Endothelial cell of umbilical vein (primary cell): ENCODE measurements at regions not wholly inside any gene's neighbourhood (a gene's known extent, or its start where the extent isn't known, plus 50 kb on each side); places are given as distances from the start of the nearest gene placed in this dataset.

Experiments used
- BruUV-seq: library from RNA; stranded (reverse); fragments of 400-500 nt; replicated peaks from 2 replicates; lab custom pipeline; 2021; lab: Mats Ljungman, UMichigan
- CTCF ChIA-PET: fragments of 300-600, 350-600 bp; sonication (Branson Sonifier 250); formaldehyde crosslinking; loops from one replicate; lab custom pipeline; 2021; ENCODE audit warnings: antibody characterized with exemption, inconsistent platforms; lab: Charles Lee
- POLR2A ChIA-PET: fragments of 300-600, 350-600 bp; sonication (Branson Sonifier 250); formaldehyde crosslinking; loops from one replicate; lab custom pipeline; 2021; ENCODE audit warnings: antibody characterized with exemption, inconsistent platforms; lab: Charles Lee
- DNase-seq: peaks from one replicate; pipeline ENCODE4 v3.0.0-alpha.2; 2011; ENCODE audit warnings: low read depth, low spot score
- FAIRE-seq: peaks from 2 replicates; lab custom pipeline; 2011; peaks lifted over from hg19 to GRCh38; lab: Jason Lieb, UNC
- H2AFZ ChIP-seq: 2 replicates; pipeline ENCODE4 v1.6.0; 2012; ENCODE audit warnings: low read depth, low read length, control low read depth, inconsistent platforms
- H3K27ac ChIP-seq: 2 replicates; pipeline ENCODE4 v1.5.1; 2011; ENCODE audit warnings: low read depth, mild to moderate bottlenecking, control low read depth, low read length, moderate library complexity; ENCODE audit not compliant: insufficient read depth
- H3K27me3 ChIP-seq, 2 experiments: 2 replicates each; pipeline versions ENCODE4 v1.6.0 to v1.6.1; 2011; ENCODE audit warnings: low read length in 2 of 2, mixed read lengths in 1 of 2; ENCODE audit not compliant: control insufficient read depth in 2 of 2, insufficient read depth in 2 of 2
- H3K36me3 ChIP-seq, 2 experiments: 2 replicates in 1 of 2; 3 replicates in 1 of 2; pipeline ENCODE4 v1.5.1; 2011; ENCODE audit warnings: low read length in 2 of 2, mild to moderate bottlenecking in 1 of 2, moderate library complexity in 1 of 2; ENCODE audit not compliant: control insufficient read depth in 2 of 2, insufficient read depth in 2 of 2; ENCODE audit errors: extremely low read depth in 1 of 2
- H3K4me1 ChIP-seq: 3 replicates; pipeline ENCODE4 v1.5.1; 2011; ENCODE audit warnings: mild to moderate bottlenecking, low read length; ENCODE audit not compliant: control insufficient read depth, insufficient read depth; ENCODE audit errors: extremely low read depth
- H3K4me2 ChIP-seq: 2 replicates; pipeline ENCODE4 v1.6.1; 2011; ENCODE audit warnings: low read length, control low read depth, mixed read lengths; ENCODE audit not compliant: insufficient read depth
- H3K4me3 ChIP-seq, 3 experiments: fragments of 200-600 bp in 1 of 3; sonication (generic), shearing (Covaris generic) in 1 of 3; replicated peaks in 1 of 3; 2 replicates each; pipeline ENCODE4 v1.5.1; 2011 to 2016; ENCODE audit warnings: control low read depth in 3 of 3, low read length in 3 of 3, mild to moderate bottlenecking in 2 of 3, inconsistent platforms in 1 of 3, low read depth in 1 of 3, moderate library complexity in 1 of 3; ENCODE audit not compliant: insufficient read depth in 1 of 3
- H3K79me2 ChIP-seq: 2 replicates; pipeline ENCODE4 v1.6.0; 2012; ENCODE audit warnings: low read length, inconsistent platforms; ENCODE audit not compliant: control insufficient read depth, insufficient read depth
- H3K9ac ChIP-seq: replicated peaks from 2 replicates; pipeline ENCODE3; 2011; ENCODE audit warnings: low read length, control low read depth; ENCODE audit not compliant: insufficient read depth; ENCODE audit errors: extremely low read depth
- H3K9me1 ChIP-seq: replicated peaks from 3 replicates; pipeline ENCODE4 v1.6.0; 2011; ENCODE audit warnings: mild to moderate bottlenecking, low read length; ENCODE audit not compliant: control insufficient read depth, insufficient read depth; ENCODE audit errors: extremely low read depth
- H3K9me3 ChIP-seq: replicated peaks from 2 replicates; pipeline ENCODE4 v1.5.1; 2012; ENCODE audit warnings: low read length, inconsistent platforms; ENCODE audit not compliant: control insufficient read depth, insufficient read depth
- H4K20me1 ChIP-seq: replicated peaks from 2 replicates; pipeline ENCODE3; 2011; ENCODE audit warnings: mild to moderate bottlenecking, low read length; ENCODE audit not compliant: control insufficient read depth, insufficient read depth; ENCODE audit errors: extremely low read depth
- CTCF ChIP-seq, 2 donors: IDR thresholded peaks; 1 replicate in 1 of 2; 2 replicates in 1 of 2; pipeline ENCODE4 v1.5.1; 2011; ENCODE audit warnings: low read length in 2 of 2, mild to moderate bottlenecking in 2 of 2, moderate library complexity in 2 of 2, control low read depth in 1 of 2, inconsistent platforms in 1 of 2, low read depth in 1 of 2; ENCODE audit not compliant: insufficient read depth in 1 of 2; ENCODE audit errors: extremely low read depth in 1 of 2
- EZH2 ChIP-seq: IDR thresholded peaks from 2 replicates; pipeline ENCODE4 v1.6.1; 2012; ENCODE audit warnings: borderline replicate concordance, low read depth, mild to moderate bottlenecking, moderate library complexity, low read length, inconsistent platforms; ENCODE audit not compliant: severe bottlenecking
- FOS ChIP-seq: IDR thresholded peaks from 2 replicates; pipeline ENCODE4 v1.6.1; 2011; ENCODE audit warnings: mild to moderate bottlenecking, low read length, moderate library complexity, borderline replicate concordance; ENCODE audit not compliant: insufficient read depth
- GATA2 ChIP-seq: IDR thresholded peaks from 2 replicates; pipeline ENCODE4 v1.7.0; 2011; ENCODE audit warnings: low read depth, mild to moderate bottlenecking, moderate library complexity, mixed read lengths, low read length; ENCODE audit not compliant: insufficient read length, insufficient read depth
- JUN ChIP-seq: IDR thresholded peaks from 2 replicates; pipeline ENCODE4 v1.6.1; 2011; ENCODE audit warnings: borderline replicate concordance, low read depth; ENCODE audit not compliant: insufficient read length, insufficient read depth
- MAX ChIP-seq: IDR thresholded peaks from 2 replicates; pipeline ENCODE4 v1.6.1; 2011; ENCODE audit not compliant: insufficient read depth, insufficient read length
- MYC ChIP-seq: IDR thresholded peaks from one replicate; pipeline ENCODE4 v1.6.1; 2011; ENCODE audit warnings: mild to moderate bottlenecking, low read depth, low read length
- POLR2A ChIP-seq: IDR thresholded peaks from 2 replicates; pipeline ENCODE4 v1.6.1; 2012; ENCODE audit warnings: low read depth, mild to moderate bottlenecking, control low read depth, low read length
- POLR2AphosphoS5 ChIP-seq: IDR thresholded peaks from 2 replicates; pipeline ENCODE4 v1.6.1; 2012; ENCODE audit warnings: low read depth, mild to moderate bottlenecking, control low read depth, low read length, moderate library complexity; ENCODE audit not compliant: insufficient read depth
- dilution Hi-C: fragments of 300-500 bp; cut with MboI; formaldehyde crosslinking; loops from one replicate; pipeline ENCODE4 v1.15.0; 2019; ENCODE audit warnings: low sequenced_read_pairs; ENCODE audit not compliant: extremely low pct_ligation_motif_present
- intact Hi-C: fragments of 100-400 bp; cut with micrococcal nuclease; formaldehyde crosslinking; loops from one replicate; pipeline ENCODE4 v1.10.0; 2022

GRCh38 chr4:148961526-148961925 is 519.3 kb upstream of the NR3C2 start:
- TF ChIP-seq MAX (no peak), POLR2AphosphoS5 (no peak), JUN (no peak), GATA2 (no peak)
- POLR2A ChIA-PET: no interaction called here
- intact Hi-C loops (no loop called here), dilution Hi-C loops (no loop called here)
- Histone ChIP-seq H3K4me2 (no peak overlapping the region), H3K9me3 (no peaks in the 10 kb centered on the region), H4K20me1 (no peaks in the 10 kb centered on the region), H3K27me3 (no peaks in the 10 kb centered on the region), H3K4me3 (no peak overlapping the region), H3K27ac (no peak overlapping the region), H3K36me3 (no peaks in the 10 kb centered on the region), H2AFZ (no peak overlapping the region), H3K9ac (no peak overlapping the region), H3K9me1 (no peaks in the 10 kb centered on the region), H3K79me2 (no peaks in the 10 kb centered on the region), H3K4me1 (no peaks in the 10 kb centered on the region)
- CTCF ChIA-PET: no interaction called here
- BruUV-seq: no TSS peak
- DNase-seq (no peak), FAIRE-seq (no peak)

DNA sequence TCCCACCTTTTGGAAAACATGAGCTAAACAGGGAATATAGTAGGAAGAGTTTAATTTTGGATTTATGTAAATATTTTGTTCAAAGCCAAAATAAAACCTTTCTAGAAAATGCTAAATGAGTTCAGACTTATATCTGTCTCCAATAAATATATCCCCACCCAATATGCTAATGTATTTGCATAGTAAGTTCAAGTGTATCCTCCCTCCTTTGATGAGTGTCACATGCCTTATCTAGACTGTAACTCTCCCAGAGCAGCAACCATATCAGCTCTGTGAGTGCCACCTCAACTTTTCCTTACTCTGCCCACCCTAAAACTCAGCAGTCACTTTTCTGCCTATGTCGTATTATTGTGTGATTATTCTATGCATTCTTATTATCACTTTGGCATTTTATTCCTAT is 516.1 kb upstream of the NR3C2 start:
- Histone ChIP-seq H3K27me3 (no peaks in the 10 kb centered on the region), H3K4me3 (no peak overlapping the region), H3K36me3 (no peaks in the 10 kb centered on the region), H3K9ac (no peak overlapping the region), H3K79me2 (no peaks in the 10 kb centered on the region), H3K4me2 (no peak overlapping the region), H3K27ac (no peak overlapping the region), H3K9me1 (no peaks in the 10 kb centered on the region), H2AFZ (no peak overlapping the region), H3K4me1 (no peaks in the 10 kb centered on the region), H4K20me1 (no peaks in the 10 kb centered on the region), H3K9me3 (no peaks in the 10 kb centered on the region)
- dilution Hi-C loops: no loop called here
- TF ChIP-seq CTCF (IDR thresholded peaks at IDR 0.05; ENCODE audit: extremely low read depth in 1 of 2, insufficient read depth in 1 of 2, low read depth in 1 of 2, low read length in 2 of 2) (no peak), FOS (no peak), POLR2A (no peak), GATA2 (no peak), EZH2 (no peak), JUN (no peak), MYC (no peak)
- intact Hi-C loops: no loop called here
- ChIA-PET POLR2A (no interaction called here), CTCF (no interaction called here)
- DNase-seq (no peak), FAIRE-seq (no peak)
- BruUV-seq: no TSS peak
